ENCODE measurements at regions not wholly inside any gene's neighbourhood (a gene's known extent, or its start where the extent isn't known, plus 50 kb on each side); places are given as distances from the start of the nearest gene placed in this dataset.

DNA sequence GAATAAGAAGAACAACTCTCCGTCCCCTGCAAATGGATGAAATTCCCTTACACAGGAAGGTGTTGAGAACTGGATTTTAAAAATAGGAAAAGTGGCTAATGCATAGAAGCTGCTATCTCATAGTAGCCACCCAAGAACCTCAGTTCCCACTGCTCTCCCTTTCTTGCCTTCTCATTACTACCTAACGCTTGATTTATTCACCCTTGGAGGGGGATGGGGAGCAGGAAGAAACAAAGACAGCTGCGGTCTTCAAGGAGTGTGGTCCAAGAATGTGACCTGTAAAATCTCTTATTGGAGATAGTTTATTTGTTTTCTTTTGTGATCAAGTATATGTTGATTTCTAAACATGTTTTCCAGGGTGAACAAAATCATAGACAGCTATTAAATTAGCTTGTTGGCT lies 274.1 kb upstream of the CTNNB1 start:
- peak overlapping the region; percentile 9 to 76 (median 22) for H3K27ac Mint-ChIP-seq
- H3K4me1 Mint-ChIP-seq: peaks cover 28% of the 10 kb centered on the region
- H3K4me3 Mint-ChIP-seq: no peak overlapping the region
- peaks cover under 1% of the 10 kb centered on the region for H3K9me3 Mint-ChIP-seq
- no peaks in the 10 kb centered on the region for H3K27me3 Mint-ChIP-seq (ENCODE audit: low read depth)
- TF ChIP-seq, protein P1, sequence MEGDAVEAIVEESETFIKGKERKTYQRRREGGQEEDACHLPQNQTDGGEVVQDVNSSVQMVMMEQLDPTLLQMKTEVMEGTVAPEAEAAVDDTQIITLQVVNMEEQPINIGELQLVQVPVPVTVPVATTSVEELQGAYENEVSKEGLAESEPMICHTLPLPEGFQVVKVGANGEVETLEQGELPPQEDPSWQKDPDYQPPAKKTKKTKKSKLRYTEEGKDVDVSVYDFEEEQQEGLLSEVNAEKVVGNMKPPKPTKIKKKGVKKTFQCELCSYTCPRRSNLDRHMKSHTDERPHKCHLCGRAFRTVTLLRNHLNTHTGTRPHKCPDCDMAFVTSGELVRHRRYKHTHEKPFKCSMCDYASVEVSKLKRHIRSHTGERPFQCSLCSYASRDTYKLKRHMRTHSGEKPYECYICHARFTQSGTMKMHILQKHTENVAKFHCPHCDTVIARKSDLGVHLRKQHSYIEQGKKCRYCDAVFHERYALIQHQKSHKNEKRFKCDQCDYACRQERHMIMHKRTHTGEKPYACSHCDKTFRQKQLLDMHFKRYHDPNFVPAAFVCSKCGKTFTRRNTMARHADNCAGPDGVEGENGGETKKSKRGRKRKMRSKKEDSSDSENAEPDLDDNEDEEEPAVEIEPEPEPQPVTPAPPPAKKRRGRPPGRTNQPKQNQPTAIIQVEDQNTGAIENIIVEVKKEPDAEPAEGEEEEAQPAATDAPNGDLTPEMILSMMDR (IDR thresholded peaks at IDR 0.05; ENCODE audit: unreplicated experiment in 3 of 3): no peak
- no peaks in the 10 kb centered on the region for H3K36me3 Mint-ChIP-seq (ENCODE audit: low read depth)

DNA sequence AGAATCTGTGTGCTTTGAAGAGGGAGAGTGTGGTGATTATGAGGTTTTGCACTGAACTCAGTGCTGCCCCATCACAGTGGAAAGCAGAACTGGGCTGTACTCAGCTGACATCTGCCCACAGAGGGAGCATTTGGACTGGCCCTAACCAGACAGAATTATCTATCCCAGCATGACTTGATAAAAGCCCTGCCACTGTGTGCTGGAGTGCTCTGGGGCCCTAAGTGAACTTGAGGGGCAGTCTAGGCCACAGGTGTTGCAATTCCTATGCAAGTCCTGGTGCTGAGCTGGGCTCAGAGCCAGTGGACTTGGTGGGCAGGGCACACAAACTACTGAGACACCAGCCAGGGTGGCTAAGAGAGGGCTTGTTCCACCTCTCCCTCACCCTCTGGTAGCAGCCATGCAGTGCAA lies 269.2 kb upstream of the CTNNB1 start:
- TF ChIP-seq, protein P1 (IDR thresholded peaks at IDR 0.05; ENCODE audit: unreplicated experiment in 3 of 3): no peak
- no peaks in the 10 kb centered on the region for H3K27me3 Mint-ChIP-seq (ENCODE audit: low read depth)
- peaks cover 17% of the 10 kb centered on the region for H3K4me1 Mint-ChIP-seq
- peaks cover 13% of the 10 kb centered on the region for H3K9me3 Mint-ChIP-seq
- H3K4me3 Mint-ChIP-seq: no peak overlapping the region
- H3K27ac Mint-ChIP-seq: no peak overlapping the region
- no peaks in the 10 kb centered on the region for H3K36me3 Mint-ChIP-seq (ENCODE audit: low read depth)

DNA sequence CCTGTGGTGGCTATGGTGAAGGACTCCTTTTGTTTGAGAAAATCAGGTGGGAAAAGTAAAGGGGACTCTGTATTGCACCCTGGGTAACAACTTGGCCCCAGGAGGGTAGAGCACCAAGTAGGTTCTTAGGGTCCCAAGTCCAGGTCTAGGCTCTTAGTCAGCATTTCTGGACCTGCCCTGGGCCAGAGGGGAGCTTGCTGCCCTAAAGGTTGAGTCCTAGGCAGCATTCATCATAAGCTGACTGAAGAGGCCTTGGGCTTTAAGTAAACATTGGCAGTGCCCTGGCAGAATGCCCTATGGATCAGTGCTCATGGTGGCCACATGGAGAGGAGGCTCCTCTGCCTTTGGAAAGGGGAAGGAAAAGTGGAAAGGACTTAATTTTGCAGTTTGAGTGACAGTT lies 268.5 kb upstream of the CTNNB1 start:
- Mint-ChIP-seq H3K4me1 (peaks cover 13% of the 10 kb centered on the region), H3K36me3 (ENCODE audit: low read depth) (no peaks in the 10 kb centered on the region), H3K4me3 (no peak overlapping the region), H3K27ac (no peak overlapping the region), H3K9me3 (peaks cover 13% of the 10 kb centered on the region), H3K27me3 (ENCODE audit: low read depth) (no peaks in the 10 kb centered on the region)
- TF ChIP-seq, protein P1 (IDR thresholded peaks at IDR 0.05; ENCODE audit: unreplicated experiment in 3 of 3): no peak

DNA sequence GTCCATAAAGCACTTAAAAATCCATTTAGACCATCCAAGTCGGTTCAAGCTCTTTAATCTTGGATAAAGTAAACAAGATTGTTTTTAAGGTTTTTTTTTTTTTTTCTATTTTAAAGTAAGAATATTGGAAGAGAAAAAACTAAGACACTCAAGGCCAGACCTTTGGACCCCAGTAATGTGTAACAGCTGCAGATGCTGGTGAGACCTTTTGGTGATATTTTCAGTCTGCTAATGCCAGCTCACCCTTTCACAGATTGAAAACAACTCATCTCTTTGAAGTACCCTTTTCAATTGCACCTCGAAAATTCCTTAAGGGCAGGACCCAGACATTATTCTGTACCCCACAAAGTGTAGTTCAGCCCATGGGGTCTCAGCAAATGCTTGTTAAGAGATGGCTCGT lies 260.7 kb upstream of the CTNNB1 start:
- H3K4me3 Mint-ChIP-seq: no peak overlapping the region
- TF ChIP-seq, protein P1 (IDR thresholded peaks at IDR 0.05; ENCODE audit: unreplicated experiment in 3 of 3): no peak
- no peaks in the 10 kb centered on the region for H3K9me3 Mint-ChIP-seq
- no peaks in the 10 kb centered on the region for H3K27me3 Mint-ChIP-seq (ENCODE audit: low read depth)
- H3K36me3 Mint-ChIP-seq (ENCODE audit: low read depth): no peaks in the 10 kb centered on the region
- no peak overlapping the region for H3K27ac Mint-ChIP-seq
- H3K4me1 Mint-ChIP-seq: peaks cover 13% of the 10 kb centered on the region

DNA sequence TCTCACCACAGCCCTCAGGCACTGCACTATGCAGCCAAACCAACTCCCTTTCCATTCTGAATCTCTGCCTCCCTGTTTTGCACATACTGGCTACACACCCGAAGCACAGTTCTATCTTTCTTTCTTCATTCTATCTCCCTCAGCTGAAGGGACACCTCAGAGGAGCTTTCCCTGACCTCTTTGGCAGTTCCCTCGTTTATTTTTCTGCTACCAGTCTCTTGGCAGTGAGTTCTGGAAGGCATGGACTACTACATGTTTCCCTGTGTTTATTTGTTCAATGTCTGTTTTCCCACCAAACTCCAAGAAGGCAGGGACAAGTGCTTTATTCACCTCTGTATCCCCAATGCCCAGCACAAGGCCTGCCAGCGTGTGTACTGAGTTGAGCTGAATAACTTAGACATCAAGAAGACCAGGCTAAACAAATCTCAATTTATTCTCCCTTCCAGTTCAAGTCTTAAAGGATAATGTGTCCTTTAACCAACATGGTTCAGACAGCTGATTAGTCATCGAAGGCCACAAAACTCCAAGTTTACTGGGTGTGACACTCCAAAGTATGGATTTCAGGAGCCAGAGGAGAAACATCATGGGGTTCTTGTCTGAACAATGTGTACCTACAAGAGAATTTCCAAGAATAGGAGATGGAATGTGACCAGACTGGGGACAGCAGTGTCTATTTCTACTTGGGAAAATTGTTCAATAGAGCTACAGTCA lies 260.1 kb upstream of the CTNNB1 start:
- Mint-ChIP-seq H3K9me3 (no peaks in the 10 kb centered on the region), H3K27me3 (ENCODE audit: low read depth) (no peaks in the 10 kb centered on the region), H3K4me1 (peaks cover 13% of the 10 kb centered on the region), H3K27ac (no peak overlapping the region), H3K36me3 (ENCODE audit: low read depth) (no peaks in the 10 kb centered on the region), H3K4me3 (no peak overlapping the region)
- TF ChIP-seq, protein P1 (IDR thresholded peaks at IDR 0.05; ENCODE audit: unreplicated experiment in 3 of 3): no peak

DNA sequence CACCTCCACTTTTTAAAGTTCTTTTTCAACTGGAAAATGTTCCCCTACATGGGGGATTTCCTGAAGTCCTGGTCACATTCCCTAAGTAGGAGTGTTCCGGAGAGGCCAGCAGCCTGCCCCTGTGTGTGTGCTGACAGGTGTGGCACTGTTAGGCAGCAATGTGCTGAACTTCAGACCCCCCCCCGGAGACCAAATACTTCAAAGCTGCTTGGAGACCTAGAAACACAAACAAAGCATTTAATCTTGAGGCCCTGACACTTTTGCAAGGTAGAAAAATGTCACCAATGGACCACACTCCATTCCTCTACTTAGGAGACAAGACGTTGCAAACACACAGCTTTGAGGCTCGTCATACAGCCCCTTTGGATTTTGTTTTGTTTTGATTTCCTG lies 259.6 kb upstream of the CTNNB1 start:
- peaks cover 13% of the 10 kb centered on the region for H3K4me1 Mint-ChIP-seq
- H3K27ac Mint-ChIP-seq: no peak overlapping the region

More for the DNA sequence above, 259.6 kb upstream of the CTNNB1 start:
- Mint-ChIP-seq H3K36me3 (ENCODE audit: low read depth) (no peaks in the 10 kb centered on the region), H3K4me3 (no peak overlapping the region), H3K27me3 (ENCODE audit: low read depth) (no peaks in the 10 kb centered on the region), H3K9me3 (no peaks in the 10 kb centered on the region)
- TF ChIP-seq, protein P1 (IDR thresholded peaks at IDR 0.05; ENCODE audit: unreplicated experiment in 3 of 3): no peak
